RWPE1 (cell line): ENCODE measurements at regions not wholly inside any gene's neighbourhood (a gene's known extent, or its start where the extent isn't known, plus 50 kb on each side); places are given as distances from the start of the nearest gene placed in this dataset.

Source experiments
- CTCF ChIA-PET: fragments of 350-600 bp; sonication (Branson Sonifier 250); formaldehyde crosslinking; extraction: SDS; loops from one replicate; lab custom pipeline; 2021; lab: Yijun Ruan, JAX
- POLR2A ChIA-PET: fragments of 400-600 bp; formaldehyde crosslinking; extraction: SDS; loops from one replicate; lab custom pipeline; 2020; ENCODE audit warnings: antibody characterized with exemption; ENCODE audit not compliant: low non-redundant PET; lab: Yijun Ruan, JAX
- DNase-seq: peaks from one replicate; pipeline ENCODE4 v3.0.0; 2012; ENCODE audit warnings: low spot score
- H3K27ac ChIP-seq: fragments of 450-650 bp; 2 replicates; pipeline ENCODE4 v1.5.1; 2017
- TF ChIP-seq, protein P1 (sequence below): fragments of 450-650 bp; conservative IDR thresholded peaks from 2 replicates; pipeline ENCODE4 v1.5.1; 2017; ENCODE audit warnings: low read depth, mild to moderate bottlenecking

DNA sequence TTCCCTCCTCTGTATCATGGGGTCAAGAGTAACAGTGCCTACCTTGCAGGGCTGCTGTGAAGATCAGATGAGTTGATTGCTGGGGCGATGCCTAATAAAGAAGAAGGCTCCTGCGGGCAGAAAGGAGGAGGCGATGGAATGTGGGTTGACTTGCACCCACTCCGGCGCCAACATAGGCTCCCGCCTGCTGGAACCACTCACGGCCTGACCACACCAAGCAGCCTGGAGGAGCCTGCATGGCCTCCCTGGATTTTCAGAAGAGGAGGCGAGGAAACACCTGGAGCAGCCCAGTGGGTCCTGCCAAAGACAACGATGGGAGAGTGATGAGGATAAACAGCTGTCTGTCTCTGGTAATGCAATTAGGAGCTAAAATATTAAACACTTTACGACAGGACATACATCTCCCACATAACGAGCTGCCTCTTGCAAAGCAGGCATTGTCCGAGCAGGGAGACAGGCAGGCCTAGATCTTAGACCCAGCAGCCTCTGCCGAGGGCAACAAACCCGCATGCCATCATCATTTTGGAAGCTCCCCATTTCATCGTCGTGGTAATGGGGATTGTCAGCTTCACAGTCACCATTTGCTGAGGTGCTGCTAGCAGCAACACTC lies 302.9 kb upstream of the ZMIZ1 start:
- H3K27ac ChIP-seq: no peak overlapping the region
- DNase-seq: no peak
- TF ChIP-seq, protein P1, sequence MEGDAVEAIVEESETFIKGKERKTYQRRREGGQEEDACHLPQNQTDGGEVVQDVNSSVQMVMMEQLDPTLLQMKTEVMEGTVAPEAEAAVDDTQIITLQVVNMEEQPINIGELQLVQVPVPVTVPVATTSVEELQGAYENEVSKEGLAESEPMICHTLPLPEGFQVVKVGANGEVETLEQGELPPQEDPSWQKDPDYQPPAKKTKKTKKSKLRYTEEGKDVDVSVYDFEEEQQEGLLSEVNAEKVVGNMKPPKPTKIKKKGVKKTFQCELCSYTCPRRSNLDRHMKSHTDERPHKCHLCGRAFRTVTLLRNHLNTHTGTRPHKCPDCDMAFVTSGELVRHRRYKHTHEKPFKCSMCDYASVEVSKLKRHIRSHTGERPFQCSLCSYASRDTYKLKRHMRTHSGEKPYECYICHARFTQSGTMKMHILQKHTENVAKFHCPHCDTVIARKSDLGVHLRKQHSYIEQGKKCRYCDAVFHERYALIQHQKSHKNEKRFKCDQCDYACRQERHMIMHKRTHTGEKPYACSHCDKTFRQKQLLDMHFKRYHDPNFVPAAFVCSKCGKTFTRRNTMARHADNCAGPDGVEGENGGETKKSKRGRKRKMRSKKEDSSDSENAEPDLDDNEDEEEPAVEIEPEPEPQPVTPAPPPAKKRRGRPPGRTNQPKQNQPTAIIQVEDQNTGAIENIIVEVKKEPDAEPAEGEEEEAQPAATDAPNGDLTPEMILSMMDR: no peak
- POLR2A ChIA-PET: no interaction called here
- CTCF ChIA-PET: interaction anchor here (0.6 kb wide), 1 partner anchor 127 kb away, joined by 3 read pairs; no protein-coding TSS in a partner anchor

DNA sequence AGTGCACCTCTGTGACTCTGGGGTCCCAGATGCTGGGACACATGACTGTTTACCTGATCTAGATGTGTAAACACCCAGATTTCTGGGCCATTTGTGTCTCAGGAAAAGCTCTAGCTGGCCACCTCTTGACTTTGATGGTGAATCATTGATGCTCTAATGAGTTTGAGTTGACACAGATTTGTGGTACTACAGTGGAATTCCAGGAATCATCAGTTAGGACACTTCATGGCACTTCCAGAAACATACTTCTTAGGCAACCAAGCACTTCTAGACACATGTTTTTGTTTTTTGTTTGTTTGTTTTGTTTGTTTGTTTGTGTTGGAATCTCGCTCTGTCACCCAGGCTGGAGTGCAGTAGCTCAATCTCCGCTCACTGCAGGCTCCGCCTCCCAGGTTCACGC lies 302.2 kb upstream of the ZMIZ1 start:
- POLR2A ChIA-PET: no interaction called here
- H3K27ac ChIP-seq: no peak overlapping the region
- CTCF ChIA-PET: interaction anchor here (0.6 kb wide), 1 partner anchor 297 kb away, joined by 3 read pairs; no protein-coding TSS in a partner anchor
- TF ChIP-seq, protein P1: no peak
- DNase-seq: no peak

DNA sequence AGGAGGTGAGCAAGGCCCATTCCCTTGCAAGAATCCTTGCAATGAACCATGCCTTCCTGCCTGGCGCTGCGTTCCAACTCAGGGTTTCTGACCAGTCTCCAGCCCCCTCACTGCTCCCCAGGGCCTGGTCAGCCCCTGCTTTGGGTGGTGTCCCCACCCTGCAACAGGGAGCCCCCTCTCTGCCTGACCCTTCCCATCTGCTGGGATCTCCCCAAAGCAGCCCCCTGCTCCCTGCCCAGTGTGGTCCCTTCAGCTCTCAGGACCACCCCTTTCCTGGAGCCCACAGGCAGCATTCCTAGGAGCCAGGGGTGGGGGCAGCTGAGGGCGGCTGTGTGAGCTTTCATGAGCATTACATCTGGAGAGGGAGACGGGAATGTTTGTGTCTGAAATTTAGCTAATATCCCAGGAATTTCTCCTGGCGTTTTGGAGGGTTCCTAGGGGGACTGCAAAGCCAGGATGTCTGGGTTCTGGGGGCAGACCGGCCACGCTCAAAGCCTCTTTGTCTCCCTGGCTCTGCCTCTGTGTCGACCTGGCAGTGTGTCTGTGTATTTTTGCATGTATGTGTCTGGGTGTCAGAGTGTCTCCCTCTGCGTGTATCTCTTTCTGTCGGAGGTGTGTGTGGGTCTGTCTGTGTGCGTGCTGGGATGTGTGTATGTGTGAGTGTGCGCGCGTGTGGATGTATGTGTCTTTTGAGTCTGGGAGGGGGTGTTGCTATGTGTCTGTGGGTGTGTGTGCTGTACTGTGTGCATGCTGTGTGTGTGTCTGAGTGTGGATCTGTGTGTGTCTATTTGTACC lies 300.5 kb upstream of the ZMIZ1 start:
- no peak overlapping the region for H3K27ac ChIP-seq
- TF ChIP-seq, protein P1: no peak
- CTCF ChIA-PET: no interaction called here
- POLR2A ChIA-PET: no interaction called here
- no peak for DNase-seq

DNA sequence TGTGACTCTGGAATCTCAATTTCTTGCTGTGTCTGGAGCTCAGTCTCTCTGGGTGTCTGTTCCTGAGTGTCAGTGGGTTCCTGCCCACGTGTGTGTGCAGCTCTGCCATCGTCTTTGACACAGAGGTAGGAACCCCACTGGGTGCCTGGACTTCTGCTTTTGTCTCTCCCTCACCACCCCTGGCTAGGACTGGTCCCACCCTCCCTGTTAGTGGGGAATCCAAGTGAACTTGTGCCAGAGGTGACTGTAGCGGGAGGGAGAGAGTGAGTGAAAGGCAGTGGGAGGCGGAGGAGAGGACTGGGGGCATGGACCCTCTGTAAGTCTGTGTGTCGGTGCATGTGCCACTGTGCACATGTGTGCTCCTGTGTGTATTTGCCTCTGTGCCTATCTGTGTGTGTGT lies 299.9 kb upstream of the ZMIZ1 start:
- POLR2A ChIA-PET: no interaction called here
- DNase-seq: no peak
- CTCF ChIA-PET: no interaction called here
- H3K27ac ChIP-seq: no peak overlapping the region
- TF ChIP-seq, protein P1: no peak

DNA sequence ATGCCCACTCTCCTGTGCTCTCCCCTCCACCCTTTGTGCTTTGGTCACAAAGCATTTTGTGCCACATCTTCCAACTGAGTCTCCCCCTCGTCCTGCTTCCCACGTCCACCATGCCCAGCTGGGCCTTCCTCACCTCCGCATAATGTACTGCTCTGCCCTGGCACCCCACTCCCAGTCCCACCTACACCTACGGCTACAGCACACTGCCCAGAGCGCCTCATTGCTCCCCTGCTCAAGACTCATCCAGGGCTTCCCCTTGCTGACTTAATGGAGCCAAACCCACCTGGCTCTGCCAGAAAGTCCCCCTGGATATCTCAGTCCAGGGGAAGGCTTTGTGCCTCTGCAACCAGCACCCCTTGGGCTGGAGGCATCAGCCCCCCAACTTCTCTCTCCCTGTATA lies 299.2 kb upstream of the ZMIZ1 start:
- DNase-seq: no peak
- CTCF ChIA-PET: no interaction called here
- TF ChIP-seq, protein P1: no peak
- POLR2A ChIA-PET: no interaction called here
- no peak overlapping the region for H3K27ac ChIP-seq

DNA sequence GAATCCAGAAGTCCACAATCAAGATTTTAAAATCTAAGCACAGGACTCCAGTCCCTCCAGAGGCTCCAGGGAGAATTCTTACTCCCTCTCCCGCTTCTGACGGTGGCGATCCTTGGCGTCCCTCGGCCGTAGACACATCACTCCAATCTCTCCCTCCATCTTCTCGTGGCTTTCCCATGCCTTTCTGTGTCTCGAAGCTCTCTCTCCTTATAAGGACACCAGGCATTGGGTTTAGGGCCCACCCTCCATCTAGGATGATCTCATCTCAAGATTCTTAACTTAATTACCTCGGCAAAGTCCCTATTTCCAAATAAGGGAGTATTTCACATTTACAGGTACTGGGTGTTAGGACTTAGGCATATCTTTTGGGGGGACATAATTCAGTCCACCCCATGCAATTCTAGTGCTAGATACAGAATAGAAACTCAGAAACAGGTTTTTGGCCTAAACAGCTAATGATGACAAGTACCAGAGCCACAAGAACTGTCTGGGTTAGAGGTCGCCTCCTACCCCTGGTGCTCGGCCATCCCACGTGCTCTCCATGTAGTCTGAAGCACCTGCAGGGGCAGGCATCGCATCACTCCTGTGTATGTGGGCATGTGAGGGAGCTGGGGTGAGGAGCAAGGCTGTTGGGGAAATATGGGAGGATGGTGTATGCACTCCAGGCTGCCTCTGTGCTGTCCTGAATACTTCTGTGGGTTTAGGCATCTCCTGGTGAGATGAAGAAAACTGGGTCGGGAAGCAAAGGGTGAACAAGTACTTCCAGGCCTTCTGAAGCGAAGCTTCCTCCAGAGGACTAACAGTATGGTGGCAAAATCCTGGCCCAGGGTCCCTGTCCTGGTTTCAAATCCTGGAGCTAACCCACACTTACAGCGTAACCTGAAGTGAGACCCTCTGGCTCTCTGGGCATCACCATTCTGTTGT lies 298.3 kb upstream of the ZMIZ1 start:
- POLR2A ChIA-PET: no interaction called here
- no peak for DNase-seq
- CTCF ChIA-PET: no interaction called here
- H3K27ac ChIP-seq: no peak overlapping the region
- TF ChIP-seq, protein P1: no peak
